Liver (tissue), 8 donors: ENCODE measurements at regions not wholly inside any gene's neighbourhood (a gene's known extent, or its start where the extent isn't known, plus 50 kb on each side); places are given as distances from the start of the nearest gene placed in this dataset.

ENCODE experiments used
- DNase-seq: peaks from one replicate; pipeline ENCODE4 v3.0.0-alpha.2; 2017; ENCODE audit warnings: low spot score
- H3K27ac ChIP-seq, 2 donors: one replicate each; pipeline ENCODE4 v1.7.0; 2013; ENCODE audit warnings: inconsistent platforms in 2 of 2, low read length in 2 of 2, control low read depth in 1 of 2, low read depth in 1 of 2, mild to moderate bottlenecking in 1 of 2
- H3K27me3 ChIP-seq, 4 donors: one replicate each; pipeline versions ENCODE4 v1.6.1 to v1.7.0; 2013; ENCODE audit warnings: low read length in 3 of 4, inconsistent platforms in 1 of 4, mild to moderate bottlenecking in 1 of 4, moderate library complexity in 1 of 4; ENCODE audit not compliant: control insufficient read depth in 4 of 4, insufficient read depth in 4 of 4
- H3K36me3 ChIP-seq, 4 donors: one replicate each; pipeline versions ENCODE4 v1.6.1 to v1.7.0; 2013; ENCODE audit warnings: low read length in 3 of 4, mild to moderate bottlenecking in 3 of 4, low read depth in 1 of 4, moderate library complexity in 1 of 4; ENCODE audit not compliant: control insufficient read depth in 4 of 4, insufficient read depth in 3 of 4
- H3K4me1 ChIP-seq, 4 donors: one replicate each; pipeline versions ENCODE4 v1.6.1 to v1.7.0; 2013; ENCODE audit warnings: low read length in 3 of 4, mild to moderate bottlenecking in 3 of 4, moderate library complexity in 1 of 4; ENCODE audit not compliant: control insufficient read depth in 4 of 4, insufficient read depth in 4 of 4
- H3K4me3 ChIP-seq, 3 donors: one replicate each; pipeline versions ENCODE4 v1.6.1 to v1.7.0; 2013; ENCODE audit warnings: low read length in 3 of 3, control low read depth in 1 of 3, low read depth in 1 of 3, mild to moderate bottlenecking in 1 of 3
- H3K9ac ChIP-seq, 2 donors: one replicate each; pipeline ENCODE4 v1.7.0; 2013; ENCODE audit warnings: low read length in 2 of 2, mild to moderate bottlenecking in 2 of 2, moderate library complexity in 2 of 2, control low read depth in 1 of 2, low read depth in 1 of 2
- H3K9me3 ChIP-seq, 4 donors: one replicate each; pipeline versions ENCODE4 v1.6.1 to v1.7.0; 2013; ENCODE audit warnings: low read length in 3 of 4; ENCODE audit not compliant: control insufficient read depth in 4 of 4
- EGR1 ChIP-seq, 2 donors: IDR thresholded peaks; 2 replicates each; pipeline ENCODE4 v1.6.1; 2016 to 2018; ENCODE audit warnings: antibody characterized with exemption in 2 of 2, low read depth in 2 of 2
- FOXA1 ChIP-seq: IDR thresholded peaks from 2 replicates; pipeline ENCODE4 v1.6.1; 2016; ENCODE audit warnings: antibody characterized with exemption
- FOXA2 ChIP-seq: IDR thresholded peaks from 2 replicates; pipeline ENCODE4 v1.6.1; 2016; ENCODE audit warnings: antibody characterized with exemption
- GABPA ChIP-seq, 2 donors: IDR thresholded peaks in 1 of 2; conservative IDR thresholded peaks in 1 of 2; 2 replicates each; pipeline ENCODE4 v1.6.1; 2016; ENCODE audit warnings: antibody characterized with exemption in 2 of 2, mild to moderate bottlenecking in 1 of 2, moderate library complexity in 1 of 2
- HNF4A ChIP-seq, 2 donors: conservative IDR thresholded peaks; 2 replicates each; pipeline ENCODE4 v1.6.1; 2016; ENCODE audit warnings: antibody characterized with exemption in 2 of 2, mild to moderate bottlenecking in 2 of 2
- HNF4G ChIP-seq: IDR thresholded peaks from 2 replicates; pipeline ENCODE4 v1.6.1; 2016; ENCODE audit warnings: antibody characterized with exemption
- JUND ChIP-seq, 2 donors: IDR thresholded peaks; 2 replicates each; pipeline ENCODE4 v1.6.1; 2016; ENCODE audit warnings: antibody characterized with exemption in 2 of 2
- NR2F2 ChIP-seq: IDR thresholded peaks from 2 replicates; pipeline ENCODE4 v1.6.1; 2016; ENCODE audit warnings: antibody characterized with exemption
- RAD21 ChIP-seq, 2 donors: IDR thresholded peaks; 2 replicates each; pipeline ENCODE4 v1.6.1; 2016; ENCODE audit warnings: antibody characterized with exemption in 2 of 2, mild to moderate bottlenecking in 2 of 2
- RXRA ChIP-seq, 2 donors: IDR thresholded peaks; 2 replicates each; pipeline ENCODE4 v1.6.1; 2017 to 2018; ENCODE audit warnings: antibody characterized with exemption in 2 of 2, mild to moderate bottlenecking in 1 of 2
- SP1 ChIP-seq: IDR thresholded peaks from 2 replicates; pipeline ENCODE4 v1.6.1; 2018; ENCODE audit warnings: antibody characterized with exemption, mild to moderate bottlenecking
- TAF1 ChIP-seq: conservative IDR thresholded peaks from 2 replicates; pipeline ENCODE4 v1.6.1; 2016; ENCODE audit warnings: antibody characterized with exemption, mild to moderate bottlenecking
- WGBS: extraction: QIAGEN DNeasy Blood & Tissue Kit; methylation state at CpG from one replicate; pipeline ENCODE4 v1.1.7; 2013; 5-methylcytosine and 5-hydroxymethylcytosine counted together
- TF ChIP-seq, protein P1 (sequence below): IDR thresholded peaks from 2 replicates; pipeline ENCODE4 v1.6.1; 2016; ENCODE audit warnings: antibody characterized with exemption
- TF ChIP-seq, protein P2 (sequence below): fragments of 150-350 bp; IDR thresholded peaks from 2 replicates; pipeline ENCODE4 v1.5.1; 2017; ENCODE audit warnings: improper control_type of control experiment, low read depth, low read length; ENCODE audit not compliant: missing input control
- TF ChIP-seq, protein P3 (sequence below): IDR thresholded peaks from 2 replicates; pipeline ENCODE4 v1.6.1; 2016; ENCODE audit warnings: antibody characterized with exemption
- TF ChIP-seq, protein P4 (sequence below): IDR thresholded peaks from 2 replicates; pipeline ENCODE4 v1.6.1; 2016; ENCODE audit warnings: antibody characterized with exemption, mild to moderate bottlenecking
- donor health status: healthy.
- donor health status: healthy.
- donor health status: healthy.
- donor health status: healthy.
- donor health status: healthy.

DNA sequence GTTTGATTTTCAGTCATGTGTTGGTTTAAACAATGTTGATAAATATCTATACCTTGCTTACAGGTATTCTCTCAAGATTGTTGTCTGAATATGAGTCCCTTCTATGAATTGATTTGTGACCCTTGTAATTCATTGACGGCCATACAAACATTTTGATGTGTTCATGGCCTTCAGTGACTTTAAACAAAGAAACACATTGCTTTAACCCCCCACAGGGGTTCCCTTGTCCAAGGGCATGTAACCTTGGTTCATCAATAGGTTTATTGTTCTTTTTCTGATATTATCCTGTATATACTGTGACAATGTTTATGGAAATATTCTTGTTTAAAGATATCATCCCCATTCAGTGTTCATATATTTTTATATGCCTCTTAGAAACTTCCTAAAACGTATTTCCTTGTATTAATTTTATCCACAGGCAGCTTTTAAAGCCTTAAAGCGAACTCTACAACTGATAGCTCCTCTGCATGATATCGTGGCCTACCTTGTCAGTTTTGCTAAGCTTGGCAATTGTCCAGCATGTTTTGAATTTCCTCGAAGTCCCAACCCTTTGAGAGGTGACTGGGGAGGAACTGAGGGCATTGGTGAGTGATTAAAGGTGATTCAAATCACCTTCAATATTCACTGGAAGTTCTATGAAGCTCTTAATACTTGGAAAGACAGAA lies 87.0 kb downstream of the CD164 start:
- Histone ChIP-seq H3K4me1 (no peaks in the 10 kb centered on the region), H3K27me3 (no peaks in the 10 kb centered on the region), H3K36me3 (no peaks in the 10 kb centered on the region), H3K9ac (no peak overlapping the region), H3K4me3 (no peak overlapping the region), H3K9me3 (no peaks in the 10 kb centered on the region), H3K27ac (no peak overlapping the region)
- TF ChIP-seq RAD21 (IDR thresholded peaks at IDR 0.05) (no peak), HNF4G (no peak), JUND (IDR thresholded peaks at IDR 0.05) (no peak), SP1 (no peak), EGR1 (IDR thresholded peaks at IDR 0.05; ENCODE audit: low read depth in 2 of 2) (no peak), HNF4A (conservative IDR thresholded peaks at IDR 0.05) (no peak), GABPA (IDR thresholded peaks at IDR 0.05 in 1 of 2, conservative IDR thresholded peaks at IDR 0.05 in 1 of 2) (no peak), RXRA (IDR thresholded peaks at IDR 0.05) (no peak), TAF1 (no peak), FOXA1 (no peak), NR2F2 (no peak)
- TF ChIP-seq, protein P1, sequence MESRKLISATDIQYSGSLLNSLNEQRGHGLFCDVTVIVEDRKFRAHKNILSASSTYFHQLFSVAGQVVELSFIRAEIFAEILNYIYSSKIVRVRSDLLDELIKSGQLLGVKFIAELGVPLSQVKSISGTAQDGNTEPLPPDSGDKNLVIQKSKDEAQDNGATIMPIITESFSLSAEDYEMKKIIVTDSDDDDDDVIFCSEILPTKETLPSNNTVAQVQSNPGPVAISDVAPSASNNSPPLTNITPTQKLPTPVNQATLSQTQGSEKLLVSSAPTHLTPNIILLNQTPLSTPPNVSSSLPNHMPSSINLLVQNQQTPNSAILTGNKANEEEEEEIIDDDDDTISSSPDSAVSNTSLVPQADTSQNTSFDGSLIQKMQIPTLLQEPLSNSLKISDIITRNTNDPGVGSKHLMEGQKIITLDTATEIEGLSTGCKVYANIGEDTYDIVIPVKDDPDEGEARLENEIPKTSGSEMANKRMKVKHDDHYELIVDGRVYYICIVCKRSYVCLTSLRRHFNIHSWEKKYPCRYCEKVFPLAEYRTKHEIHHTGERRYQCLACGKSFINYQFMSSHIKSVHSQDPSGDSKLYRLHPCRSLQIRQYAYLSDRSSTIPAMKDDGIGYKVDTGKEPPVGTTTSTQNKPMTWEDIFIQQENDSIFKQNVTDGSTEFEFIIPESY: no peak
- TF ChIP-seq, protein P2, sequence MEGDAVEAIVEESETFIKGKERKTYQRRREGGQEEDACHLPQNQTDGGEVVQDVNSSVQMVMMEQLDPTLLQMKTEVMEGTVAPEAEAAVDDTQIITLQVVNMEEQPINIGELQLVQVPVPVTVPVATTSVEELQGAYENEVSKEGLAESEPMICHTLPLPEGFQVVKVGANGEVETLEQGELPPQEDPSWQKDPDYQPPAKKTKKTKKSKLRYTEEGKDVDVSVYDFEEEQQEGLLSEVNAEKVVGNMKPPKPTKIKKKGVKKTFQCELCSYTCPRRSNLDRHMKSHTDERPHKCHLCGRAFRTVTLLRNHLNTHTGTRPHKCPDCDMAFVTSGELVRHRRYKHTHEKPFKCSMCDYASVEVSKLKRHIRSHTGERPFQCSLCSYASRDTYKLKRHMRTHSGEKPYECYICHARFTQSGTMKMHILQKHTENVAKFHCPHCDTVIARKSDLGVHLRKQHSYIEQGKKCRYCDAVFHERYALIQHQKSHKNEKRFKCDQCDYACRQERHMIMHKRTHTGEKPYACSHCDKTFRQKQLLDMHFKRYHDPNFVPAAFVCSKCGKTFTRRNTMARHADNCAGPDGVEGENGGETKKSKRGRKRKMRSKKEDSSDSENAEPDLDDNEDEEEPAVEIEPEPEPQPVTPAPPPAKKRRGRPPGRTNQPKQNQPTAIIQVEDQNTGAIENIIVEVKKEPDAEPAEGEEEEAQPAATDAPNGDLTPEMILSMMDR: no peak
- TF ChIP-seq, protein P3, sequence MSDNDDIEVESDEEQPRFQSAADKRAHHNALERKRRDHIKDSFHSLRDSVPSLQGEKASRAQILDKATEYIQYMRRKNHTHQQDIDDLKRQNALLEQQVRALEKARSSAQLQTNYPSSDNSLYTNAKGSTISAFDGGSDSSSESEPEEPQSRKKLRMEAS: no peak
- DNase-seq: no peak
- WGBS: 65% methylated on average over 5 of the region's 5 CpGs

DNA sequence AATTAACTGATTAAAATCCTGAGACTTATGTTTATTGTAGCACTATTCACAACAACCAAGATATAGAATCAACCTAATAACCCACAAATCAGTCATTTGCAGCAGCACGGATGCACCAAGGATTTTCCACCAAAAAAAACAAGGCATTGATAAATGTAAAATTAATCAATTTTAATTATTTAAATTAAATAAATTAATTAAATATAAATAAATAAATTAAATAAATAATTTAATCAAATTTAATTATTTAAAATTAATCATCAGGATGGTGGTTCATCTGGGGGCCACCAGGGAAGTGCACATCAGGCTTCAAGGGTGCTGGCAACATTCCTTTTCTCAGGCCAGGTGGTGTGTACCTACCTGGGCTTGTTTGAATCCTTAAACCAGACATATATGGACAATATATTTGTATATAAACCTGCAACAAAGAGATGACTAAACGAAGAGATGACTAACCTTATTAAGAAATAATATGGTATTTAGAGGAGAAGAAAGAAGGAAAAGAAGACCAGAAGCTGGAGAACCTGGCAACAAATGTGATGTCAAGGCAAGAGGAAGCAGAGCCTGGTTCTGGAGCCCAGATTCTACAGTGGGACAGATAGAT lies 89.2 kb downstream of the CD164 start:
- Histone ChIP-seq H3K4me1 (no peaks in the 10 kb centered on the region), H3K27ac (no peak overlapping the region), H3K9me3 (no peaks in the 10 kb centered on the region), H3K4me3 (no peak overlapping the region), H3K27me3 (no peaks in the 10 kb centered on the region), H3K36me3 (no peaks in the 10 kb centered on the region), H3K9ac (no peak overlapping the region)
- no peak for DNase-seq
- 86% methylated on average over 2 of the region's 2 CpGs for WGBS
- TF ChIP-seq HNF4A (conservative IDR thresholded peaks at IDR 0.05): no peak
- TF ChIP-seq, protein P4, sequence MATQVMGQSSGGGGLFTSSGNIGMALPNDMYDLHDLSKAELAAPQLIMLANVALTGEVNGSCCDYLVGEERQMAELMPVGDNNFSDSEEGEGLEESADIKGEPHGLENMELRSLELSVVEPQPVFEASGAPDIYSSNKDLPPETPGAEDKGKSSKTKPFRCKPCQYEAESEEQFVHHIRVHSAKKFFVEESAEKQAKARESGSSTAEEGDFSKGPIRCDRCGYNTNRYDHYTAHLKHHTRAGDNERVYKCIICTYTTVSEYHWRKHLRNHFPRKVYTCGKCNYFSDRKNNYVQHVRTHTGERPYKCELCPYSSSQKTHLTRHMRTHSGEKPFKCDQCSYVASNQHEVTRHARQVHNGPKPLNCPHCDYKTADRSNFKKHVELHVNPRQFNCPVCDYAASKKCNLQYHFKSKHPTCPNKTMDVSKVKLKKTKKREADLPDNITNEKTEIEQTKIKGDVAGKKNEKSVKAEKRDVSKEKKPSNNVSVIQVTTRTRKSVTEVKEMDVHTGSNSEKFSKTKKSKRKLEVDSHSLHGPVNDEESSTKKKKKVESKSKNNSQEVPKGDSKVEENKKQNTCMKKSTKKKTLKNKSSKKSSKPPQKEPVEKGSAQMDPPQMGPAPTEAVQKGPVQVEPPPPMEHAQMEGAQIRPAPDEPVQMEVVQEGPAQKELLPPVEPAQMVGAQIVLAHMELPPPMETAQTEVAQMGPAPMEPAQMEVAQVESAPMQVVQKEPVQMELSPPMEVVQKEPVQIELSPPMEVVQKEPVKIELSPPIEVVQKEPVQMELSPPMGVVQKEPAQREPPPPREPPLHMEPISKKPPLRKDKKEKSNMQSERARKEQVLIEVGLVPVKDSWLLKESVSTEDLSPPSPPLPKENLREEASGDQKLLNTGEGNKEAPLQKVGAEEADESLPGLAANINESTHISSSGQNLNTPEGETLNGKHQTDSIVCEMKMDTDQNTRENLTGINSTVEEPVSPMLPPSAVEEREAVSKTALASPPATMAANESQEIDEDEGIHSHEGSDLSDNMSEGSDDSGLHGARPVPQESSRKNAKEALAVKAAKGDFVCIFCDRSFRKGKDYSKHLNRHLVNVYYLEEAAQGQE: no peak
- no peak for TF ChIP-seq GABPA (IDR thresholded peaks at IDR 0.05 in 1 of 2, conservative IDR thresholded peaks at IDR 0.05 in 1 of 2)
- TF ChIP-seq, protein P1: no peak
- no peak for TF ChIP-seq FOXA2
- TF ChIP-seq RAD21 (IDR thresholded peaks at IDR 0.05): no peak
